Amygdala (tissue), 56 donors: ENCODE measurements at regions not wholly inside any gene's neighbourhood (a gene's known extent, or its start where the extent isn't known, plus 50 kb on each side); places are given as distances from the start of the nearest gene placed in this dataset.
A peak's percentile ranks its signal among the peaks of the same experiment; 100 is the strongest.

Experiments used
- DNase-seq, 56 donors: peaks; one replicate each; lab custom pipeline; 2025; lab: John Stamatoyannopoulos, UW

GRCh38 chr2:133801946-133802345 lies 233.7 kb upstream of the NCKAP5 start:
- DNase-seq: no peak

- peak in 1 of 56 donors; percentile 4 for DNase-seq
Observed at GRCh38 chr2:133802409-133803039, 234.3 kb upstream of the NCKAP5 start.

- DNase-seq: no peak
Observed at GRCh38 chr2:133806564-133806963, 238.3 kb upstream of the NCKAP5 start.

GRCh38 chr2:133809485-133809884 lies 241.2 kb upstream of the NCKAP5 start:
- DNase-seq: no peak

GRCh38 chr2:133810559-133810958 lies 242.3 kb upstream of the NCKAP5 start:
- no peak for DNase-seq

- no peak for DNase-seq
Observed at GRCh38 chr2:133811409-133812125, 243.3 kb upstream of the NCKAP5 start.

- DNase-seq: no peak
Observed at GRCh38 chr2:133812826-133813617, 244.8 kb upstream of the NCKAP5 start.

GRCh38 chr2:133814890-133815289 lies 246.6 kb upstream of the NCKAP5 start:
- DNase-seq: no peak

- DNase-seq: no peak
Observed at GRCh38 chr2:133816037-133816436, 247.8 kb upstream of the NCKAP5 start.

- DNase-seq: no peak
Observed at GRCh38 chr2:133817680-133818566, 249.7 kb upstream of the NCKAP5 start.

- no peak for DNase-seq
Observed at GRCh38 chr2:133818661-133819060, 250.4 kb upstream of the NCKAP5 start.

- DNase-seq: no peak
Observed at GRCh38 chr2:133819906-133820305, 251.6 kb upstream of the NCKAP5 start.

- peak in 1 of 56 donors; percentile 17 for DNase-seq
Observed at GRCh38 chr2:133821107-133821760, 253.0 kb upstream of the NCKAP5 start.

GRCh38 chr2:133822517-133823225 lies 254.4 kb upstream of the NCKAP5 start:
- no peak for DNase-seq

- DNase-seq: no peak
Observed at GRCh38 chr2:133823226-133823550, 254.9 kb upstream of the NCKAP5 start.

GRCh38 chr2:133824869-133825268 lies 256.6 kb upstream of the NCKAP5 start:
- no peak for DNase-seq

- no peak for DNase-seq
Observed at GRCh38 chr2:133825778-133826177, 257.5 kb upstream of the NCKAP5 start.

- DNase-seq: no peak
Observed at GRCh38 chr2:133828913-133829312, 260.6 kb upstream of the NCKAP5 start.

GRCh38 chr2:133829450-133830020 lies 261.3 kb upstream of the NCKAP5 start:
- DNase-seq: no peak
